ENCODE measurements at regions not wholly inside any gene's neighbourhood (a gene's known extent, or its start where the extent isn't known, plus 50 kb on each side); places are given as distances from the start of the nearest gene placed in this dataset.

DNA sequence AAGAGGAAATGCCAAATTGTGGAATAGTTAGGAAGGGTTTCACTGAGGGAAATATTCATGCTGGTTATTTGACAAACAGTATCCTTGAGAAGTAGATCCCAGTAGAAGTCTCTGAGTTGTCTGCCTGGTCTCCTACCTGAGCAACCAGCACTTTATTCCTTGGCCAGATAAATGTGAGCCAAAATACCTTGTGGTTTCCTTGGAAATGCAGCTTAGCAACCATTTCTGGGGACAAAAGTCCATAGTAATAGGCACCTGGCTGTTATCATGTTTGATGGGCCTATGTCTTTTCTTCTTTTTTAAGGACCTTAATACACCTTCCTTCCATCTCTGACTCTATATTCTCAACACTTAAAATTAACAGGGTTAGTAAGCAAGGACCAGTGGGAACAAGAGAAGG lies 217.1 kb upstream of the MARCKS start:
- Histone ChIP-seq H3K27me3 (ENCODE audit: insufficient read depth, low read length) (no peaks in the 10 kb centered on the region), H3K36me3 (ENCODE audit: insufficient read depth, low read length) (no peaks in the 10 kb centered on the region), H3K9me2 (ENCODE audit: low read depth, low read length) (no peaks in the 10 kb centered on the region), H3K79me2 (ENCODE audit: insufficient read depth, low read length) (no peaks in the 10 kb centered on the region), H3K27ac (ENCODE audit: low read depth, low read length, poor library complexity, severe bottlenecking) (no peak overlapping the region), H3F3A (ENCODE audit: insufficient read depth, low read length) (no peaks in the 10 kb centered on the region), H3K4me1 (ENCODE audit: insufficient read depth, low read length, severe bottlenecking) (peaks cover 25% of the 10 kb centered on the region), H3K9ac (ENCODE audit: low read length) (no peak overlapping the region), H3K4me2 (ENCODE audit: low read length) (no peak overlapping the region), H3K9me3 (ENCODE audit: low read length) (no peaks in the 10 kb centered on the region), H2AFZ (ENCODE audit: low read length) (no peak overlapping the region), H3K4me3 (ENCODE audit: low read depth, low read length, poor library complexity, severe bottlenecking) (no peak overlapping the region), H4K20me1 (ENCODE audit: insufficient read depth, low read length) (no peaks in the 10 kb centered on the region)
- TF ChIP-seq, protein P1, sequence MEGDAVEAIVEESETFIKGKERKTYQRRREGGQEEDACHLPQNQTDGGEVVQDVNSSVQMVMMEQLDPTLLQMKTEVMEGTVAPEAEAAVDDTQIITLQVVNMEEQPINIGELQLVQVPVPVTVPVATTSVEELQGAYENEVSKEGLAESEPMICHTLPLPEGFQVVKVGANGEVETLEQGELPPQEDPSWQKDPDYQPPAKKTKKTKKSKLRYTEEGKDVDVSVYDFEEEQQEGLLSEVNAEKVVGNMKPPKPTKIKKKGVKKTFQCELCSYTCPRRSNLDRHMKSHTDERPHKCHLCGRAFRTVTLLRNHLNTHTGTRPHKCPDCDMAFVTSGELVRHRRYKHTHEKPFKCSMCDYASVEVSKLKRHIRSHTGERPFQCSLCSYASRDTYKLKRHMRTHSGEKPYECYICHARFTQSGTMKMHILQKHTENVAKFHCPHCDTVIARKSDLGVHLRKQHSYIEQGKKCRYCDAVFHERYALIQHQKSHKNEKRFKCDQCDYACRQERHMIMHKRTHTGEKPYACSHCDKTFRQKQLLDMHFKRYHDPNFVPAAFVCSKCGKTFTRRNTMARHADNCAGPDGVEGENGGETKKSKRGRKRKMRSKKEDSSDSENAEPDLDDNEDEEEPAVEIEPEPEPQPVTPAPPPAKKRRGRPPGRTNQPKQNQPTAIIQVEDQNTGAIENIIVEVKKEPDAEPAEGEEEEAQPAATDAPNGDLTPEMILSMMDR (IDR thresholded peaks at IDR 0.05; ENCODE audit: low read length): no peak
- no peak for TF ChIP-seq EZH2 (IDR thresholded peaks at IDR 0.05; ENCODE audit: borderline replicate concordance, low read length)

DNA sequence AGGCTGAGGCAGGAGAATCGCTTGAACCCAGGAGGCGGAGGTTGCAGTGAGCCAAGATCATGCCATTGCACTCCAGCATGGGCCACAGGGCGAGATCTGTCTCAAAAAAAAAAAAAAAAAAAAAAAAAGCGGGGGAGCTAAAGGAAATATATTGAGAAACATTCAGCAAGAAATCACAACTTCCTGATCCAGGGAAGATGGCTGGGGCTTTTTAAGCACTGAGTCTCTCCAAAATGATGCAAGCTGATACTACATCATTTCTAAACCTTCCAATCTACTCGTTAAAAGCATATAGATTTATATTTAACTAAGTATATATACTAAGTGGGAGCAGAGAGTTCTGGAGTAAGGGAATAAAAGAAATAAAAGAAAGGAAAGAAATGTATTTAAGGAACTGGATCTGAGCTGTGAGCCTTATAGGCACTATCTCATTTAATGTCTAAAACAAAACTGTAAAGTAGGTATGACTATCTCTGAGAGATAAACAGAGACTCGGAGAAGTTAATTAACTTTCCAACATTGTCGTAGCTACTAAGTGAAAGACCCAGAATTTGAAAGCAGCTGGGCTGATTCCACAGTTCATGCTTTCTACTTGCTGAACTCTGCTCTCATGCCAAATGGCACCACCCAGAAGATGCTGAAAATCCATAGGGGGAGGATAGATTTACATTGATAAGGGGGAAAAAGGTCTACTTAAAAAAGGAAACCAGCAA lies 215.0 kb upstream of the MARCKS start:
- Histone ChIP-seq H3K27ac (ENCODE audit: low read depth, low read length, poor library complexity, severe bottlenecking) (no peak overlapping the region), H3K36me3 (ENCODE audit: insufficient read depth, low read length) (no peaks in the 10 kb centered on the region), H2AFZ (ENCODE audit: low read length) (no peak overlapping the region), H3K4me2 (ENCODE audit: low read length) (no peak overlapping the region), H3K9me3 (ENCODE audit: low read length) (no peaks in the 10 kb centered on the region), H4K20me1 (ENCODE audit: insufficient read depth, low read length) (no peaks in the 10 kb centered on the region), H3K79me2 (ENCODE audit: insufficient read depth, low read length) (no peaks in the 10 kb centered on the region), H3K4me1 (ENCODE audit: insufficient read depth, low read length, severe bottlenecking) (peaks cover 13% of the 10 kb centered on the region), H3K9me2 (ENCODE audit: low read depth, low read length) (no peaks in the 10 kb centered on the region), H3K9ac (ENCODE audit: low read length) (no peak overlapping the region), H3F3A (ENCODE audit: insufficient read depth, low read length) (no peaks in the 10 kb centered on the region), H3K27me3 (ENCODE audit: insufficient read depth, low read length) (no peaks in the 10 kb centered on the region), H3K4me3 (ENCODE audit: low read depth, low read length, poor library complexity, severe bottlenecking) (no peak overlapping the region)
- no peak for TF ChIP-seq EZH2 (IDR thresholded peaks at IDR 0.05; ENCODE audit: borderline replicate concordance, low read length)
- TF ChIP-seq, protein P1 (IDR thresholded peaks at IDR 0.05; ENCODE audit: low read length): no peak

DNA sequence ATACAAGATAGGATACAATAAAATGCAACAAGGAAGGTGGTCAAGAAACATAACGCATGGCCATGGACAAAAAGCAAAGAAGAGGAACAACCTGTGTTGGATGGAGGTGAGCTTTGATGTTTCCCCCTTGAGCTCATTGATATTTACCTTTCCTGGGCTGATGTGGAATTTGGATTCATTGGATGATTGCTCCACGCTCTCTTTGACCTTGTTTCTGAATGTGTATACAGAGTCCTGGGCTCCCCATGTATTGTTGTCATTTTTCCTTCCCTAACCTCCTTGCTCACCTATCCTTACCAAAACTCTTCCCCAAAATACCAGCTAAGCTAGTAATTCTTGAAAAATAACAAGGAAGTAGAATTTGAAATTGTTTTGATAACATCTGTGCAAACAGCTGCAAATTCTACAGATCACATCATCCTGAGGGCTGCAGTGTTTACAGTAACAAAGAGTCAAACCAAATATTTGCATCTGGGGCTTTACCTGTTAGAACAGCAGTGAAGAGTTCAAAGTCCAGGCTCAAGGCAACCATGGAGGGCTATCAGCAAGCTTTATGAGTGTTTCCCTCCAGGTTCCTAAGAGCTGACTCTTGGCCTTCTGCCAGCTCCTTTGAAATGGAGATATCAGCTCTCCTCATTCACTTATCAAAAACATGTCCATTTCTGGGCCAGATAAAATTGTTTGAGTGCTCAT lies 214.3 kb upstream of the MARCKS start:
- no peak overlapping the region for H3K4me2 ChIP-seq (ENCODE audit: low read length)
- H3K9ac ChIP-seq (ENCODE audit: low read length): no peak overlapping the region
- no peak overlapping the region for H3K27ac ChIP-seq (ENCODE audit: low read depth, low read length, poor library complexity, severe bottlenecking)

More for the DNA sequence above, 214.3 kb upstream of the MARCKS start:
- H3K36me3 ChIP-seq (ENCODE audit: insufficient read depth, low read length): no peaks in the 10 kb centered on the region
- TF ChIP-seq, protein P1 (IDR thresholded peaks at IDR 0.05; ENCODE audit: low read length): no peak
- no peak for TF ChIP-seq EZH2 (IDR thresholded peaks at IDR 0.05; ENCODE audit: borderline replicate concordance, low read length)
- no peaks in the 10 kb centered on the region for H3F3A ChIP-seq (ENCODE audit: insufficient read depth, low read length)
- no peaks in the 10 kb centered on the region for H4K20me1 ChIP-seq (ENCODE audit: insufficient read depth, low read length)
- no peaks in the 10 kb centered on the region for H3K27me3 ChIP-seq (ENCODE audit: insufficient read depth, low read length)
- no peak overlapping the region for H2AFZ ChIP-seq (ENCODE audit: low read length)
- no peak overlapping the region for H3K4me3 ChIP-seq (ENCODE audit: low read depth, low read length, poor library complexity, severe bottlenecking)
- peaks cover 18% of the 10 kb centered on the region for H3K4me1 ChIP-seq (ENCODE audit: insufficient read depth, low read length, severe bottlenecking)
- no peaks in the 10 kb centered on the region for H3K79me2 ChIP-seq (ENCODE audit: insufficient read depth, low read length)
- no peaks in the 10 kb centered on the region for H3K9me3 ChIP-seq (ENCODE audit: low read length)
- H3K9me2 ChIP-seq (ENCODE audit: low read depth, low read length): no peaks in the 10 kb centered on the region
